Nephron progenitor cell (in vitro differentiated cells): ENCODE measurements at regions not wholly inside any gene's neighbourhood (a gene's known extent, or its start where the extent isn't known, plus 50 kb on each side); places are given as distances from the start of the nearest gene placed in this dataset.

Experiments
- DNase-seq: peaks from one replicate; pipeline ENCODE4 v3.0.0; 2021
- H3K27ac Mint-ChIP-seq: 2 replicates; pipeline ENCODE4 v1.8.0; 2021; ENCODE audit warnings: mild to moderate bottlenecking, moderate library complexity, mixed read lengths
- H3K27me3 Mint-ChIP-seq: 2 replicates; pipeline ENCODE4 v1.8.0; 2021; ENCODE audit warnings: mild to moderate bottlenecking, low read depth, mixed read lengths; ENCODE audit not compliant: poor library complexity
- H3K36me3 Mint-ChIP-seq: 2 replicates; pipeline ENCODE4 v1.8.0; 2021; ENCODE audit warnings: low read depth, mixed read lengths
- H3K4me1 Mint-ChIP-seq: 2 replicates; pipeline ENCODE4 v1.8.0; 2021; ENCODE audit warnings: mixed read lengths
- H3K4me3 Mint-ChIP-seq: 2 replicates; pipeline ENCODE4 v1.8.0; 2021; ENCODE audit warnings: mild to moderate bottlenecking, moderate library complexity, mixed read lengths
- H3K9me3 Mint-ChIP-seq: 2 replicates; pipeline ENCODE4 v1.8.0; 2021; ENCODE audit warnings: mild to moderate bottlenecking, moderate library complexity, mixed read lengths
- CTCF ChIP-seq: fragments of 200-600 bp; sonication (generic); IDR thresholded peaks from 2 replicates; pipeline ENCODE4 v1.5.0; 2021; ENCODE audit warnings: antibody characterized with exemption

- no peaks in the 10 kb centered on the region for H3K4me1 Mint-ChIP-seq
- H3K27me3 Mint-ChIP-seq: no peaks in the 10 kb centered on the region
- no peaks in the 10 kb centered on the region for H3K36me3 Mint-ChIP-seq
- DNase-seq: no peak
- H3K27ac Mint-ChIP-seq: no peak overlapping the region
- peaks cover 11% of the 10 kb centered on the region for H3K9me3 Mint-ChIP-seq
- no peak for TF ChIP-seq CTCF
- no peak overlapping the region for H3K4me3 Mint-ChIP-seq
These were observed 60.2 kb downstream of the MPP7 start for GRCh38 chr10:28242555-28243204.

GRCh38 chr10:28241741-28242399 is 61.0 kb downstream of the MPP7 start:
- peaks cover 11% of the 10 kb centered on the region for H3K9me3 Mint-ChIP-seq
- no peak overlapping the region for H3K27ac Mint-ChIP-seq

GRCh38 chr10:28240400-28240799 is 62.5 kb downstream of the MPP7 start:
- H3K36me3 Mint-ChIP-seq: no peaks in the 10 kb centered on the region
- peaks cover 3% of the 10 kb centered on the region for H3K9me3 Mint-ChIP-seq
- H3K4me1 Mint-ChIP-seq: peaks cover 6% of the 10 kb centered on the region
- H3K27me3 Mint-ChIP-seq: peaks cover 4% of the 10 kb centered on the region
- no peak for DNase-seq
- no peak for TF ChIP-seq CTCF
- H3K27ac Mint-ChIP-seq: no peak overlapping the region
- no peak overlapping the region for H3K4me3 Mint-ChIP-seq

More at GRCh38 chr10:28241741-28242399, 61.0 kb downstream of the MPP7 start:
- Mint-ChIP-seq H3K4me3 (no peak overlapping the region), H3K36me3 (no peaks in the 10 kb centered on the region), H3K27me3 (peaks cover 4% of the 10 kb centered on the region), H3K4me1 (no peaks in the 10 kb centered on the region)
- peak; percentile 41 for DNase-seq
- peak; percentile 93 for TF ChIP-seq CTCF

GRCh38 chr10:28236591-28236990 is 66.3 kb downstream of the MPP7 start:
- H3K36me3 Mint-ChIP-seq: no peaks in the 10 kb centered on the region
- no peak for DNase-seq
- TF ChIP-seq CTCF: no peak

GRCh38 chr10:28220811-28221210 is 82.1 kb downstream of the MPP7 start:
- Mint-ChIP-seq H3K4me3 (no peak overlapping the region), H3K36me3 (no peaks in the 10 kb centered on the region), H3K27me3 (peaks cover 4% of the 10 kb centered on the region), H3K27ac (no peak overlapping the region), H3K9me3 (no peaks in the 10 kb centered on the region), H3K4me1 (no peaks in the 10 kb centered on the region)
- DNase-seq: no peak
- no peak for TF ChIP-seq CTCF

More at GRCh38 chr10:28236591-28236990, 66.3 kb downstream of the MPP7 start:
- Mint-ChIP-seq H3K4me3 (no peak overlapping the region), H3K9me3 (no peaks in the 10 kb centered on the region), H3K27me3 (peaks cover 4% of the 10 kb centered on the region), H3K4me1 (peaks cover 6% of the 10 kb centered on the region), H3K27ac (no peak overlapping the region)

- no peak overlapping the region for H3K27ac Mint-ChIP-seq
These were observed 83.6 kb downstream of the MPP7 start for GRCh38 chr10:28219251-28219650.

More at GRCh38 chr10:28219251-28219650, 83.6 kb downstream of the MPP7 start:
- no peaks in the 10 kb centered on the region for H3K9me3 Mint-ChIP-seq
- peaks cover 7% of the 10 kb centered on the region for H3K4me1 Mint-ChIP-seq
- TF ChIP-seq CTCF: no peak
- no peaks in the 10 kb centered on the region for H3K36me3 Mint-ChIP-seq
- no peak overlapping the region for H3K4me3 Mint-ChIP-seq
- no peak for DNase-seq
- peaks cover 10% of the 10 kb centered on the region for H3K27me3 Mint-ChIP-seq
